Body of pancreas (tissue), 4 donors: ENCODE measurements at regions not wholly inside any gene's neighbourhood (a gene's known extent, or its start where the extent isn't known, plus 50 kb on each side); places are given as distances from the start of the nearest gene placed in this dataset.

Experiments
- POLR2A ChIP-seq, 3 donors: fragments of 450-650 bp; IDR thresholded peaks; one replicate each; pipeline ENCODE4 v1.6.1; 2016; ENCODE audit warnings: antibody characterized with exemption in 3 of 3, mild to moderate bottlenecking in 2 of 3
- TF ChIP-seq, protein P1 (sequence below), 7 experiments: fragments of 450-650 bp in 4 of 7; fragments of 200-600 bp in 3 of 7; sonication (generic) in 3 of 7; IDR thresholded peaks; one replicate each; pipeline ENCODE4 v1.5.1; 2016 to 2019; ENCODE audit warnings: antibody characterized with exemption in 7 of 7

DNA sequence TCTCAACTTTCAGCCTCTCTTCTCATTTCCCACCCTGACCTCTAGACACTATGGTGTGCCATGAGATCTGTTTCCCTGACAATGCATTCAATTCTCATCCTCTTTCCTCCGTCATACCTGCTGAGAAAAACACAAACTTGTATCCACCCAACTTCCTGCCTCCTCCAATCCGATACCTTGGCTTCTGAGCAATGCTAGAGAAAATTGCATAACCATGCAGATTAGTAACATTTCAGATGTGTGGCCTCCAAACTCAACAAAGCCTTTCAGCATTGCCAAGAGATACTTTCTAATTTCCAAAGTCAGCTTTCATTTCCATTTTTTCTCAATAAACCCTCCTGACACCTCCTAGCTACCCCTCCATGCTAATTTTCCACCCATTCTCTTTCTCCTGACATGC, 88.5 kb downstream of the MINAR1 start:
- TF ChIP-seq, protein P1, sequence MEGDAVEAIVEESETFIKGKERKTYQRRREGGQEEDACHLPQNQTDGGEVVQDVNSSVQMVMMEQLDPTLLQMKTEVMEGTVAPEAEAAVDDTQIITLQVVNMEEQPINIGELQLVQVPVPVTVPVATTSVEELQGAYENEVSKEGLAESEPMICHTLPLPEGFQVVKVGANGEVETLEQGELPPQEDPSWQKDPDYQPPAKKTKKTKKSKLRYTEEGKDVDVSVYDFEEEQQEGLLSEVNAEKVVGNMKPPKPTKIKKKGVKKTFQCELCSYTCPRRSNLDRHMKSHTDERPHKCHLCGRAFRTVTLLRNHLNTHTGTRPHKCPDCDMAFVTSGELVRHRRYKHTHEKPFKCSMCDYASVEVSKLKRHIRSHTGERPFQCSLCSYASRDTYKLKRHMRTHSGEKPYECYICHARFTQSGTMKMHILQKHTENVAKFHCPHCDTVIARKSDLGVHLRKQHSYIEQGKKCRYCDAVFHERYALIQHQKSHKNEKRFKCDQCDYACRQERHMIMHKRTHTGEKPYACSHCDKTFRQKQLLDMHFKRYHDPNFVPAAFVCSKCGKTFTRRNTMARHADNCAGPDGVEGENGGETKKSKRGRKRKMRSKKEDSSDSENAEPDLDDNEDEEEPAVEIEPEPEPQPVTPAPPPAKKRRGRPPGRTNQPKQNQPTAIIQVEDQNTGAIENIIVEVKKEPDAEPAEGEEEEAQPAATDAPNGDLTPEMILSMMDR (IDR thresholded peaks at IDR 0.05), result no peak
- TF ChIP-seq POLR2A (IDR thresholded peaks at IDR 0.05), result no peak
